Neural cell (in vitro differentiated cells): ENCODE measurements at regions not wholly inside any gene's neighbourhood (a gene's known extent, or its start where the extent isn't known, plus 50 kb on each side); places are given as distances from the start of the nearest gene placed in this dataset.

ENCODE experiments used
- H2AFZ ChIP-seq: fragments of 200-600, 300-800 bp; sonication (generic), shearing (Covaris generic); 2 replicates; pipeline ENCODE4 v1.6.0; 2014; ENCODE audit warnings: low read depth, mild to moderate bottlenecking, antibody characterized with exemption, low read length, moderate library complexity
- H3F3A ChIP-seq: fragments of 200-600 bp; shearing (Covaris generic); 2 replicates; pipeline ENCODE4 v1.6.1; 2016; ENCODE audit warnings: mild to moderate bottlenecking, moderate library complexity, mixed read lengths, antibody characterized with exemption, low read length; ENCODE audit not compliant: insufficient read depth, poor library complexity, severe bottlenecking
- H3K27ac ChIP-seq: fragments of 200-600, 300-800 bp; sonication (generic), shearing (Covaris generic); 2 replicates; pipeline ENCODE4 v1.5.1; 2014; ENCODE audit warnings: mild to moderate bottlenecking, low read length, moderate library complexity
- H3K27me3 ChIP-seq: fragments of 300-800, 200-600 bp; sonication (generic), shearing (Covaris generic); 2 replicates; pipeline ENCODE4 v1.6.0; 2014; ENCODE audit warnings: mild to moderate bottlenecking, low read depth, low read length, moderate library complexity; ENCODE audit not compliant: insufficient read depth
- H3K36me3 ChIP-seq: fragments of 300-800, 200-600 bp; sonication (generic), shearing (Covaris generic); 2 replicates; pipeline ENCODE4 v1.5.1; 2014; ENCODE audit warnings: mild to moderate bottlenecking, antibody characterized with exemption, low read length, moderate library complexity; ENCODE audit not compliant: insufficient read depth
- H3K4me2 ChIP-seq: fragments of 300-800, 200-600 bp; sonication (generic), shearing (Covaris generic); 2 replicates; pipeline ENCODE4 v1.6.0; 2014; ENCODE audit warnings: mild to moderate bottlenecking, low read length
- H3K4me3 ChIP-seq: fragments of 300-800, 200-600 bp; sonication (generic), shearing (Covaris generic); 2 replicates; pipeline ENCODE4 v1.5.1; 2014; ENCODE audit warnings: mild to moderate bottlenecking, low read length, moderate library complexity
- H3K79me2 ChIP-seq: fragments of 200-600 bp; shearing (Covaris generic); replicated peaks from 2 replicates; pipeline ENCODE4 v1.6.0; 2014; ENCODE audit warnings: mild to moderate bottlenecking, low read length, moderate library complexity; ENCODE audit not compliant: insufficient read depth
- H3K9ac ChIP-seq: fragments of 300-800, 200-600 bp; sonication (generic), shearing (Covaris generic); 2 replicates; pipeline ENCODE4 v1.6.1; 2016; ENCODE audit warnings: mild to moderate bottlenecking, low read length, mixed read lengths
- H3K9me2 ChIP-seq: fragments of 200-600 bp; shearing (Covaris generic); 2 replicates; pipeline ENCODE4 v1.6.1; 2016; ENCODE audit warnings: mild to moderate bottlenecking, low read length, mixed read lengths; ENCODE audit not compliant: insufficient read depth
- H3K9me3 ChIP-seq: fragments of 200-600, 300-800 bp; sonication (generic), shearing (Covaris generic); 2 replicates; pipeline ENCODE4 v1.6.1; 2016; ENCODE audit warnings: mild to moderate bottlenecking, mixed run types, low read length, moderate library complexity, mixed read lengths
- H4K20me1 ChIP-seq: fragments of 200-600 bp; shearing (Covaris generic); 2 replicates; pipeline ENCODE4 v1.6.1; 2016; ENCODE audit warnings: mild to moderate bottlenecking, mixed run types; ENCODE audit not compliant: insufficient read depth
- CTCF ChIP-seq: fragments of 450-650 bp; IDR thresholded peaks from 2 replicates; pipeline ENCODE4 v1.5.1; 2014; ENCODE audit warnings: antibody characterized with exemption, mild to moderate bottlenecking, moderate library complexity; ENCODE audit not compliant: poor library complexity, severe bottlenecking
- EP300 ChIP-seq: fragments of 450-650 bp; conservative IDR thresholded peaks from 2 replicates; pipeline ENCODE4 v1.6.1; 2014; ENCODE audit warnings: antibody characterized with exemption, mild to moderate bottlenecking, moderate library complexity; ENCODE audit not compliant: poor library complexity, severe bottlenecking
- EZH2 ChIP-seq: fragments of 200-600, 300-800 bp; shearing (Covaris generic), sonication (generic); IDR thresholded peaks from 2 replicates; pipeline ENCODE4 v1.6.1; 2014; ENCODE audit warnings: antibody characterized with exemption, low read length, borderline replicate concordance, mild to moderate bottlenecking; ENCODE audit not compliant: insufficient read depth, poor library complexity, severe bottlenecking
- MXI1 ChIP-seq: fragments of 450-650 bp; conservative IDR thresholded peaks from 2 replicates; pipeline ENCODE4 v1.6.1; 2014; ENCODE audit warnings: antibody characterized with exemption, mild to moderate bottlenecking; ENCODE audit not compliant: poor library complexity, severe bottlenecking
- POLR2AphosphoS5 ChIP-seq: IDR thresholded peaks from 2 replicates; pipeline ENCODE4 v1.6.1; 2012
- RAD21 ChIP-seq: fragments of 450-650 bp; conservative IDR thresholded peaks from 2 replicates; pipeline ENCODE4 v1.6.1; 2014; ENCODE audit warnings: antibody characterized with exemption, mild to moderate bottlenecking, moderate library complexity
- REST ChIP-seq: IDR thresholded peaks from 2 replicates; pipeline ENCODE4 v1.6.1; 2012; ENCODE audit warnings: borderline replicate concordance
- SMC3 ChIP-seq: fragments of 450-650 bp; conservative IDR thresholded peaks from 2 replicates; pipeline ENCODE4 v1.6.1; 2014; ENCODE audit warnings: antibody characterized with exemption, mild to moderate bottlenecking, moderate library complexity; ENCODE audit not compliant: poor library complexity
- TAF1 ChIP-seq: IDR thresholded peaks from 2 replicates; pipeline ENCODE4 v1.6.1; 2012; ENCODE audit warnings: low read depth

GRCh38 chr13:23506071-23506806 lies 64.0 kb upstream of the TNFRSF19 start:
- H3F3A ChIP-seq, result no peaks in the 10 kb centered on the region
- TF ChIP-seq EZH2, result no peak
- no peak for TF ChIP-seq SMC3
- no peak for TF ChIP-seq MXI1
- no peak for TF ChIP-seq CTCF
- TF ChIP-seq REST, result no peak
- TF ChIP-seq RAD21, result no peak
- TF ChIP-seq EP300, result peak; percentile 42
- TF ChIP-seq TAF1, result no peak
- TF ChIP-seq POLR2AphosphoS5, result peak; percentile 27
- no peak overlapping the region for H3K9ac ChIP-seq
- H3K36me3 ChIP-seq, result no peaks in the 10 kb centered on the region
- no peak overlapping the region for H2AFZ ChIP-seq
- no peaks in the 10 kb centered on the region for H4K20me1 ChIP-seq
- H3K9me3 ChIP-seq, result no peaks in the 10 kb centered on the region
- H3K27me3 ChIP-seq, result no peaks in the 10 kb centered on the region
- no peaks in the 10 kb centered on the region for H3K9me2 ChIP-seq
- H3K79me2 ChIP-seq, result no peaks in the 10 kb centered on the region
- H3K27ac ChIP-seq, result peak overlapping the region; percentile 46
- H3K4me2 ChIP-seq, result no peak overlapping the region
- H3K4me3 ChIP-seq, result no peak overlapping the region

GRCh38 chr13:23506807-23507291 lies 63.4 kb upstream of the TNFRSF19 start:
- no peak overlapping the region for H2AFZ ChIP-seq
- H3K4me2 ChIP-seq, result no peak overlapping the region

More at GRCh38 chr13:23506807-23507291, 63.4 kb upstream of the TNFRSF19 start:
- H3K9me2 ChIP-seq, result no peaks in the 10 kb centered on the region
- no peak overlapping the region for H3K4me3 ChIP-seq
- no peak for TF ChIP-seq POLR2AphosphoS5
- no peak for TF ChIP-seq REST
- TF ChIP-seq EZH2, result no peak
- TF ChIP-seq MXI1, result no peak
- TF ChIP-seq CTCF, result no peak
- TF ChIP-seq SMC3, result no peak
- TF ChIP-seq TAF1, result no peak
- no peak for TF ChIP-seq RAD21
- TF ChIP-seq EP300, result no peak
- H3K27ac ChIP-seq, result peak overlapping the region; percentile 46
- H3K9ac ChIP-seq, result no peak overlapping the region
- H3K9me3 ChIP-seq, result no peaks in the 10 kb centered on the region
- H4K20me1 ChIP-seq, result no peaks in the 10 kb centered on the region
- H3K79me2 ChIP-seq, result no peaks in the 10 kb centered on the region
- no peaks in the 10 kb centered on the region for H3K36me3 ChIP-seq
- no peaks in the 10 kb centered on the region for H3F3A ChIP-seq
- no peaks in the 10 kb centered on the region for H3K27me3 ChIP-seq
